GM13977 (cell line): ENCODE measurements at regions not wholly inside any gene's neighbourhood (a gene's known extent, or its start where the extent isn't known, plus 50 kb on each side); places are given as distances from the start of the nearest gene placed in this dataset.

Experiments used
- DNase-seq: peaks from one replicate; pipeline ENCODE4 v3.0.0; 2012; ENCODE audit warnings: low spot score
- in situ Hi-C: fragments of 300-500 bp; cut with MboI; formaldehyde crosslinking; loops from one replicate; pipeline ENCODE4 v1.12.0; 2022; ENCODE audit warnings: low sequenced_read_pairs, low pct_unique_long_range_greater_than_20kb, mixed read lengths, inconsistent platforms; ENCODE audit not compliant: unreplicated experiment
- TF ChIP-seq, protein P1 (sequence below): IDR thresholded peaks from 2 replicates; pipeline ENCODE4 v1.5.1; 2012; ENCODE audit warnings: mild to moderate bottlenecking, control low read depth; ENCODE audit not compliant: insufficient read depth; ENCODE audit errors: extremely low read depth, missing control alignments

DNA sequence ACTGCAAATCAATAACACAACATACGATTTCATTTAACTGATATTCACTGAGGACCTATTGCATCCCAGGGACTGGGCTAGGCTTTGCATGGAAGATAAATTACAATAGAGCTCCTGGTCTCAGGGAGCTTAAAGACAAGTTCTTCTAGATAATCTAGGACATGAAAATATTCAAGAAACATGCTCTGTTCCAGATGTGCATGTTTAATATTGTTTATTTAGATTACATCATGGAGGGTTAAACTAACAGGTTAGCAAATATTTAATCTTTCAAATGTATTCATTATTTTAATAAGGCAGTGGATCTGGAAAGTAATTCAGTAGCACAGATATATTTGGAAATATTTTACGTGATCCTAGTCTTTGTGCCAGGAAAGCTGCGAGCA is 2430.3 kb downstream of the PCDH7 start:
- in situ Hi-C loops: no loop called here
- no peak for DNase-seq
- TF ChIP-seq, protein P1, sequence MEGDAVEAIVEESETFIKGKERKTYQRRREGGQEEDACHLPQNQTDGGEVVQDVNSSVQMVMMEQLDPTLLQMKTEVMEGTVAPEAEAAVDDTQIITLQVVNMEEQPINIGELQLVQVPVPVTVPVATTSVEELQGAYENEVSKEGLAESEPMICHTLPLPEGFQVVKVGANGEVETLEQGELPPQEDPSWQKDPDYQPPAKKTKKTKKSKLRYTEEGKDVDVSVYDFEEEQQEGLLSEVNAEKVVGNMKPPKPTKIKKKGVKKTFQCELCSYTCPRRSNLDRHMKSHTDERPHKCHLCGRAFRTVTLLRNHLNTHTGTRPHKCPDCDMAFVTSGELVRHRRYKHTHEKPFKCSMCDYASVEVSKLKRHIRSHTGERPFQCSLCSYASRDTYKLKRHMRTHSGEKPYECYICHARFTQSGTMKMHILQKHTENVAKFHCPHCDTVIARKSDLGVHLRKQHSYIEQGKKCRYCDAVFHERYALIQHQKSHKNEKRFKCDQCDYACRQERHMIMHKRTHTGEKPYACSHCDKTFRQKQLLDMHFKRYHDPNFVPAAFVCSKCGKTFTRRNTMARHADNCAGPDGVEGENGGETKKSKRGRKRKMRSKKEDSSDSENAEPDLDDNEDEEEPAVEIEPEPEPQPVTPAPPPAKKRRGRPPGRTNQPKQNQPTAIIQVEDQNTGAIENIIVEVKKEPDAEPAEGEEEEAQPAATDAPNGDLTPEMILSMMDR: no peak

DNA sequence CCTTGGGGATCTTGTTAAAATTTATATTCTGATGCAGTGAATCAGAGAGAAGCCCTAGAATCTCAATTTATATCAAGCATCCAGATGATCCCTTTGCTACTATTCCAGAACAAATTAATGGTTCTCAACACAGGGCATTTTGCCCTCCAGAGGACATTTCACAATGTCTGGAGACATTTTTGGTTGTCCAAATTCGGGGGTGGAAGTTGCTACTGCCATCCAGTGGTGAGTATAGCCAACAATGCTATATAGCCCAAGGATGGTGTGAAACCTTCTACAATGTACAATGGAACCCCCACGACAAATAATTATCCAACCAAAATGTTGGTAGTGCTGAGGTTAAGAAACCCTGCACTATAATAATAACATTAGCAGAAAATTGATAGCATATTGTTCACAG is 2440.0 kb downstream of the PCDH7 start:
- in situ Hi-C loops: no loop called here
- no peak for DNase-seq
- TF ChIP-seq, protein P1: peak; percentile 63

- in situ Hi-C loops: no loop called here
- TF ChIP-seq, protein P1: no peak
- no peak for DNase-seq
These were observed 2441.0 kb downstream of the PCDH7 start for GRCh38 chr4:33161202-33161601.

GRCh38 chr4:33162122-33162521 is 2442.0 kb downstream of the PCDH7 start:
- DNase-seq: no peak
- TF ChIP-seq, protein P1: no peak
- in situ Hi-C loops: no loop called here

GRCh38 chr4:33171873-33172525 is 2451.8 kb downstream of the PCDH7 start:
- in situ Hi-C loops: no loop called here
- no peak for DNase-seq
- TF ChIP-seq, protein P1: no peak

DNA sequence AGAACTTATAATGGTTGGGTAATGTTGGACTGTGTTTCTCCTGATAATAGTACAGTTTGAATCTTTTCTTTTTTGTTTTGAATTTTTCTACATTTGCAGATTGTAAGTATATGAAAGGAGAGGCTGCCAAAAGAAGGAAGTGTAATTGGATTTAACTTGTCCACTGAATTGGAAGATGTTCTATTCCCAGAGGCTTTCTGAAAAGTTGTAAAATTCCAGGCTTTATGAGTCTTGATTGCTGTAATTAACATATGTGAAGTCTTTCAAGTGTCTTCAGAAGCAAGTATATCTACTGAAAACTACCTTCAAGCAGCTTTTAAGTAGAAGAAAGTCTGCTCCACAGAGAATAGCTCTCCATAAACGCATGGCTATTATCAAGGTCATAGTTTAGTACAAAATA is 2456.4 kb downstream of the PCDH7 start:
- in situ Hi-C loops: no loop called here
- TF ChIP-seq, protein P1: no peak
- DNase-seq: no peak
